GM12878 (cell line): ENCODE measurements at regions not wholly inside any gene's neighbourhood (a gene's known extent, or its start where the extent isn't known, plus 50 kb on each side); places are given as distances from the start of the nearest gene placed in this dataset.

Experiments
- ATAC-seq: fragments of 200-7000 bp; cut with Tn5 transposase; 3 replicates; pipeline ENCODE4 v1.9.1; 2020; ENCODE audit warnings: mild to moderate bottlenecking, moderate library complexity
- BruUV-seq: library from RNA; stranded (reverse); fragments of 400-500 nt; replicated peaks from 2 replicates; lab custom pipeline; 2021; lab: Mats Ljungman, UMichigan
- CTCF ChIA-PET: fragments of 300-600 bp; sonication (Branson Sonifier 250); formaldehyde crosslinking; extraction: SDS; loops from one replicate; lab custom pipeline; 2021; ENCODE audit warnings: inconsistent platforms; lab: Yijun Ruan, JAX
- POLR2A ChIA-PET: fragments of 350-600 bp; formaldehyde crosslinking; extraction: SDS; loops from one replicate; lab custom pipeline; 2021; ENCODE audit warnings: inconsistent platforms; lab: Charles Lee
- RAD21 ChIA-PET: fragments of 300-600 bp; sonication (Branson Sonifier 250); formaldehyde crosslinking; loops from one replicate; lab custom pipeline; 2023; ENCODE audit warnings: antibody characterized with exemption; ENCODE audit not compliant: unreplicated experiment; lab: Charles Lee
- SMC1A ChIA-PET: fragments of 300-600 bp; sonication (Branson Sonifier 250); formaldehyde crosslinking; loops from one replicate; lab custom pipeline; 2023; ENCODE audit not compliant: unreplicated experiment, uncharacterized antibody; lab: Charles Lee
- DNase-seq: peaks from one replicate; pipeline ENCODE4 v3.0.0-alpha.2; 2011; ENCODE audit warnings: low read depth, low spot score
- FAIRE-seq: peaks from 3 replicates; lab custom pipeline; 2011; peaks lifted over from hg19 to GRCh38; lab: Jason Lieb, UNC
- H2AFZ ChIP-seq: 2 replicates; pipeline ENCODE4 v1.6.0; 2011; ENCODE audit warnings: low read depth, low read length, control low read depth; ENCODE audit not compliant: control insufficient read depth
- H3K27ac ChIP-seq: 2 replicates; pipeline ENCODE4 v1.5.1; 2011; ENCODE audit warnings: control low read depth; ENCODE audit not compliant: control insufficient read depth, insufficient read depth
- H3K27me3 ChIP-seq, 2 experiments: replicated peaks in 1 of 2; 2 replicates each; pipeline versions ENCODE4 v1.6.0 to v1.6.1; 2011; ENCODE audit warnings: low read length in 1 of 2; ENCODE audit not compliant: control insufficient read depth in 2 of 2, insufficient read depth in 2 of 2
- H3K36me3 ChIP-seq, 2 experiments: 2 replicates each; pipeline ENCODE4 v1.5.1; 2011; ENCODE audit warnings: low read length in 1 of 2; ENCODE audit not compliant: control insufficient read depth in 2 of 2, insufficient read depth in 2 of 2
- H3K4me1 ChIP-seq: 2 replicates; pipeline ENCODE4 v1.6.1; 2011; ENCODE audit warnings: mild to moderate bottlenecking, low read length, moderate library complexity, mixed read lengths; ENCODE audit not compliant: control insufficient read depth, insufficient read depth
- H3K4me2 ChIP-seq: 2 replicates; pipeline ENCODE4 v1.6.0; 2011; ENCODE audit warnings: control low read depth; ENCODE audit not compliant: control insufficient read depth, insufficient read depth
- H3K4me3 ChIP-seq: fragments of 200-600 bp; sonication (generic); 2 replicates; pipeline ENCODE4 v1.5.1; 2016
- H3K79me2 ChIP-seq: 2 replicates; pipeline ENCODE4 v1.6.0; 2011; ENCODE audit warnings: low read length; ENCODE audit not compliant: control insufficient read depth, insufficient read depth
- H3K9ac ChIP-seq: 2 replicates; pipeline ENCODE4 v1.8.0; 2011; ENCODE audit warnings: low read length, control low read depth, mixed read lengths; ENCODE audit not compliant: control insufficient read depth, insufficient read depth
- H3K9me3 ChIP-seq: replicated peaks from 3 replicates; pipeline ENCODE4 v1.5.1; 2011; ENCODE audit warnings: mild to moderate bottlenecking, low read length; ENCODE audit not compliant: control insufficient read depth, insufficient read depth
- H4K20me1 ChIP-seq: 2 replicates; pipeline ENCODE4 v1.6.0; 2011; ENCODE audit not compliant: control insufficient read depth, insufficient read depth
- JUNB ChIP-seq: IDR thresholded peaks from 2 replicates; pipeline ENCODE4 v1.6.1; 2016; ENCODE audit warnings: antibody characterized with exemption, mild to moderate bottlenecking
- KLF5 ChIP-seq: fragments of 450-650 bp; IDR thresholded peaks from 2 replicates; pipeline ENCODE4 v1.6.1; 2014; ENCODE audit warnings: mild to moderate bottlenecking; ENCODE audit not compliant: partially characterized antibody
- NFYA ChIP-seq: IDR thresholded peaks from 2 replicates; pipeline ENCODE4 v1.6.1; 2011; ENCODE audit warnings: low read depth, mild to moderate bottlenecking, low read length, improper control_type of control experiment, borderline replicate concordance
- NRF1 ChIP-seq: conservative IDR thresholded peaks from 2 replicates; pipeline ENCODE4 v1.6.1; 2011; ENCODE audit warnings: mild to moderate bottlenecking, low read depth, low read length, improper control_type of control experiment
- RUNX3 ChIP-seq: IDR thresholded peaks from 2 replicates; pipeline ENCODE4 v1.6.1; 2012; ENCODE audit warnings: low read length, inconsistent platforms
- SUZ12 ChIP-seq: fragments of 200-600 bp; sonication (generic); IDR thresholded peaks from one replicate; pipeline ENCODE4 v1.6.1; 2018; ENCODE audit warnings: antibody characterized with exemption, mild to moderate bottlenecking; ENCODE audit not compliant: unreplicated experiment
- USF2 ChIP-seq: IDR thresholded peaks from 2 replicates; pipeline ENCODE4 v1.6.1; 2011; ENCODE audit warnings: low read depth, low read length, improper control_type of control experiment, borderline replicate concordance
- ZNF207 ChIP-seq: fragments of 450-650 bp; IDR thresholded peaks from 2 replicates; pipeline ENCODE4 v1.6.1; 2014; ENCODE audit warnings: antibody characterized with exemption, mild to moderate bottlenecking, borderline replicate concordance
- WGBS: methylation state at CpG from one replicate; pipeline ENCODE4 v1.1.6; 2016; ENCODE audit warnings: low lambda C conversion rate; ENCODE audit not compliant: insufficient replicate concordance, insufficient coverage; ENCODE audit errors: missing lambda C conversion rate; 5-methylcytosine and 5-hydroxymethylcytosine counted together
- in situ Hi-C: fragments of 300-500 bp; cut with MboI; formaldehyde crosslinking; loops from 9 replicates; pipeline ENCODE4 v1.14.3; 2018; ENCODE audit warnings: mixed read lengths
- intact Hi-C: fragments of 100-400 bp; cut with micrococcal nuclease; formaldehyde crosslinking; loops from one replicate; pipeline ENCODE4 v1.14.2; 2022; ENCODE audit not compliant: unreplicated experiment
- TF ChIP-seq, protein P1 (sequence below): IDR thresholded peaks from 2 replicates; pipeline ENCODE4 v1.6.1; 2011; ENCODE audit warnings: mild to moderate bottlenecking, low read depth, low read length, moderate library complexity; ENCODE audit not compliant: insufficient replicate concordance
- TF ChIP-seq, protein P2 (sequence below): fragments of 450-650 bp; formaldehyde crosslinking; IDR thresholded peaks from 2 replicates; pipeline ENCODE4 v1.4.0; 2022; ENCODE audit warnings: mild to moderate bottlenecking, moderate library complexity

DNA sequence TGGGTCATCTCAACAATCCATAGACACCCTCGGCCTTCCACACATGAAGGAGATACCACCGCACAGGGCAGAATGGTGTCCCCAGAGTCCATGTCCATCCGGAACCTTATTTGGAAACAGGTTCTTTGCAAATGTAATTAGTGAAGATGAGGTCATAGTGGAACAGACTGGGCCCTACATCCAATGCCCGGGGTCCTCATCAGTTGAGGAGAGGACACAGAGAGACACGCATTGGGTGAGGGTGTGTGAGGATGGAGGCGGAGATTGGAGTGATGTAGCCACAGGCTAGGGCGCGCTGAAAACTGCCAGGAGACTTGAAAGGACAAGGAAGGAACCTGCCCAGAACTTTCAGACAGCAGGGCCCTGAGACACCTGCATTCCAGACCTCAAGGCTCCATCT lies 169.4 kb downstream of the ENGASE start:
- POLR2A ChIA-PET: no interaction called here
- RAD21 ChIA-PET: no interaction called here
- no TSS peak for BruUV-seq

More for the DNA sequence above, 169.4 kb downstream of the ENGASE start:
- Histone ChIP-seq H4K20me1 (no peaks in the 10 kb centered on the region), H3K4me2 (no peak overlapping the region), H2AFZ (no peak overlapping the region), H3K4me1 (no peaks in the 10 kb centered on the region), H3K27ac (no peak overlapping the region), H3K9ac (no peak overlapping the region), H3K4me3 (no peak overlapping the region), H3K79me2 (no peaks in the 10 kb centered on the region), H3K9me3 (no peaks in the 10 kb centered on the region; the same call in 2 of the 3 replicates), H3K36me3 (no peaks in the 10 kb centered on the region), H3K27me3 (peaks cover 0 to 4% of the 10 kb centered on the region in 2 experiments; a peak in 3 of 4 replicates)
- SMC1A ChIA-PET: no interaction called here
- no peak for ATAC-seq
- no peak for TF ChIP-seq KLF5
- TF ChIP-seq SUZ12: no peak
- TF ChIP-seq, protein P1, sequence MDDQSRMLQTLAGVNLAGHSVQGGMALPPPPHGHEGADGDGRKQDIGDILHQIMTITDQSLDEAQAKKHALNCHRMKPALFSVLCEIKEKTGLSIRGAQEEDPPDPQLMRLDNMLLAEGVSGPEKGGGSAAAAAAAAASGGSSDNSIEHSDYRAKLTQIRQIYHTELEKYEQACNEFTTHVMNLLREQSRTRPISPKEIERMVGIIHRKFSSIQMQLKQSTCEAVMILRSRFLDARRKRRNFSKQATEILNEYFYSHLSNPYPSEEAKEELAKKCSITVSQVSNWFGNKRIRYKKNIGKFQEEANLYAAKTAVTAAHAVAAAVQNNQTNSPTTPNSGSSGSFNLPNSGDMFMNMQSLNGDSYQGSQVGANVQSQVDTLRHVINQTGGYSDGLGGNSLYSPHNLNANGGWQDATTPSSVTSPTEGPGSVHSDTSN: no peak
- no peak for TF ChIP-seq NRF1
- TF ChIP-seq, protein P2, sequence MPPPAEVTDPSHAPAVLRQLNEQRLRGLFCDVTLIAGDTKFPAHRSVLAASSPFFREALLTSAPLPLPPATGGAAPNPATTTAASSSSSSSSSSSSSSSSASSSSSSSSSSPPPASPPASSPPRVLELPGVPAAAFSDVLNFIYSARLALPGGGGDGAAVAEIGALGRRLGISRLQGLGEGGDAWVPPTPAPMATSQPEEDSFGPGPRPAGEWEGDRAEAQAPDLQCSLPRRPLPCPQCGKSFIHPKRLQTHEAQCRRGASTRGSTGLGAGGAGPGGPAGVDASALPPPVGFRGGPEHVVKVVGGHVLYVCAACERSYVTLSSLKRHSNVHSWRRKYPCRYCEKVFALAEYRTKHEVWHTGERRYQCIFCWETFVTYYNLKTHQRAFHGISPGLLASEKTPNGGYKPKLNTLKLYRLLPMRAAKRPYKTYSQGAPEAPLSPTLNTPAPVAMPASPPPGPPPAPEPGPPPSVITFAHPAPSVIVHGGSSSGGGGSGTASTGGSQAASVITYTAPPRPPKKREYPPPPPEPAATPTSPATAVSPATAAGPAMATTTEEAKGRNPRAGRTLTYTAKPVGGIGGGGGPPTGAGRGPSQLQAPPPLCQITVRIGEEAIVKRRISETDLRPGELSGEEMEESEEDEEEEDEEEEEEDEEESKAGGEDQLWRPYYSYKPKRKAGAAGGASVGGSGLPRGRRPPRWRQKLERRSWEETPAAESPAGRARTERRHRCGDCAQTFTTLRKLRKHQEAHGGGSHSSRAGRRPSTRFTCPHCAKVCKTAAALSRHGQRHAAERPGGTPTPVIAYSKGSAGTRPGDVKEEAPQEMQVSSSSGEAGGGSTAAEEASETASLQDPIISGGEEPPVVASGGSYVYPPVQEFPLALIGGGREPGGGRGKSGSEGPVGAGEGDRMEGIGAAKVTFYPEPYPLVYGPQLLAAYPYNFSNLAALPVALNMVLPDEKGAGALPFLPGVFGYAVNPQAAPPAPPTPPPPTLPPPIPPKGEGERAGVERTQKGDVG (CRISPR knock-in tag): no peak
- no peak for TF ChIP-seq JUNB
- no peak for TF ChIP-seq NFYA
- TF ChIP-seq USF2: no peak
- TF ChIP-seq RUNX3: no peak
- no peak for TF ChIP-seq ZNF207
- in situ Hi-C loops: no loop called here
- DNase-seq: no peak
- CTCF ChIA-PET: no interaction called here
- intact Hi-C loops: no loop called here
- FAIRE-seq: no peak
- WGBS: 52% methylated on average over 8 of the region's 8 CpGs
